Natural killer cell (primary cell): ENCODE measurements at regions not wholly inside any gene's neighbourhood (a gene's known extent, or its start where the extent isn't known, plus 50 kb on each side); places are given as distances from the start of the nearest gene placed in this dataset.

ENCODE experiments used
- ATAC-seq, 3 donors: fragments of 150-1000 bp in 2 of 3; fragments of 200-7000 bp in 1 of 3; cut with Tn5 transposase; 1 replicate in 1 of 3; 2 replicates in 2 of 3; pipeline ENCODE4 v1.10.0; 2021; ENCODE audit warnings: mild to moderate bottlenecking in 2 of 3, moderate library complexity in 2 of 3
- DNase-seq, 2 donors: peaks; one replicate each; pipeline versions ENCODE4 v3.0.0 to v3.0.0-alpha.2; 2013 to 2021; ENCODE audit warnings: mixed read lengths in 1 of 2
- H3K27ac ChIP-seq: one replicate; pipeline ENCODE4 v1.5.1; 2013; ENCODE audit warnings: mild to moderate bottlenecking, low read length
- H3K27me3 ChIP-seq: one replicate; pipeline ENCODE4 v1.6.1; 2013; ENCODE audit warnings: low read length; ENCODE audit not compliant: control insufficient read depth, insufficient read depth
- H3K36me3 ChIP-seq: one replicate; pipeline ENCODE4 v1.6.1; 2013; ENCODE audit warnings: low read length; ENCODE audit not compliant: control insufficient read depth, insufficient read depth
- H3K4me1 ChIP-seq: one replicate; pipeline ENCODE4 v1.6.1; 2013; ENCODE audit warnings: low read length; ENCODE audit not compliant: control insufficient read depth, insufficient read depth
- H3K4me3 ChIP-seq: one replicate; pipeline ENCODE4 v1.5.1; 2013; ENCODE audit warnings: low read length
- H3K9me3 ChIP-seq: one replicate; pipeline ENCODE4 v1.6.1; 2013; ENCODE audit warnings: low read length; ENCODE audit not compliant: control insufficient read depth, insufficient read depth
- H3K27ac Mint-ChIP-seq, 2 donors: one replicate each; pipeline ENCODE4 v1.8.0; 2022; ENCODE audit warnings: mild to moderate bottlenecking in 2 of 2, mixed read lengths in 2 of 2, moderate library complexity in 1 of 2
- H3K27me3 Mint-ChIP-seq, 2 donors: one replicate each; pipeline ENCODE4 v1.8.0; 2022; ENCODE audit warnings: low read depth in 2 of 2, mixed read lengths in 2 of 2
- H3K36me3 Mint-ChIP-seq: one replicate; pipeline ENCODE4 v1.8.0; 2022; ENCODE audit warnings: mixed read lengths
- H3K4me1 Mint-ChIP-seq, 2 donors: one replicate each; pipeline ENCODE4 v1.8.0; 2022; ENCODE audit warnings: mixed read lengths in 2 of 2
- H3K4me3 Mint-ChIP-seq: one replicate; pipeline ENCODE4 v1.8.0; 2022; ENCODE audit warnings: mild to moderate bottlenecking, moderate library complexity, mixed read lengths
- H3K9me3 Mint-ChIP-seq, 2 donors: one replicate each; pipeline ENCODE4 v1.8.0; 2022; ENCODE audit warnings: mixed read lengths in 2 of 2
- CTCF ChIP-seq: fragments of 200-600 bp; IDR thresholded peaks from one replicate; pipeline ENCODE4 v1.8.0; 2022; ENCODE audit warnings: antibody characterized with exemption
- WGBS: methylation state at CpG from one replicate; pipeline ENCODE4 v1.1.7; 2013; ENCODE audit warnings: missing lambda C conversion rate; ENCODE audit not compliant: insufficient coverage; 5-methylcytosine and 5-hydroxymethylcytosine counted together
- intact Hi-C: fragments of 100-400 bp; cut with micrococcal nuclease; formaldehyde crosslinking; loops from one replicate; pipeline ENCODE4 v1.14.2; 2022

GRCh38 chrX:148265829-148266228, 234.6 kb upstream of the AFF2 start:
- H3K9me3 Mint-ChIP-seq: peaks cover 2 to 5% of the 10 kb centered on the region in 2 donors
- no peaks in the 10 kb centered on the region for H3K4me1 ChIP-seq
- H3K4me3 ChIP-seq: no peak overlapping the region
- peaks cover 0 to 2% of the 10 kb centered on the region in 2 donors for H3K27me3 Mint-ChIP-seq
- no peak overlapping the region for H3K4me3 Mint-ChIP-seq
- no peak for ATAC-seq
- intact Hi-C loops: no loop called here
- H3K27ac Mint-ChIP-seq: no peak overlapping the region
- no peak for TF ChIP-seq CTCF
- DNase-seq: no peak
- H3K27me3 ChIP-seq: no peaks in the 10 kb centered on the region
- no peaks in the 10 kb centered on the region for H3K4me1 Mint-ChIP-seq
- no peak overlapping the region for H3K27ac ChIP-seq
- no peaks in the 10 kb centered on the region for H3K9me3 ChIP-seq
- H3K36me3 Mint-ChIP-seq: no peaks in the 10 kb centered on the region
- no peaks in the 10 kb centered on the region for H3K36me3 ChIP-seq

GRCh38 chrX:148268673-148269072, 231.7 kb upstream of the AFF2 start:
- Histone ChIP-seq H3K4me3 (no peak overlapping the region), H3K36me3 (no peaks in the 10 kb centered on the region), H3K27me3 (no peaks in the 10 kb centered on the region), H3K4me1 (no peaks in the 10 kb centered on the region), H3K27ac (no peak overlapping the region), H3K9me3 (no peaks in the 10 kb centered on the region)
- ATAC-seq (no peak), DNase-seq (no peak)
- no CpG with 5 or more reads among the region's 1 CpG for WGBS
- intact Hi-C loops: no loop called here
- H3K9me3 Mint-ChIP-seq: no peaks in the 10 kb centered on the region
- TF ChIP-seq CTCF: no peak
- peaks cover 0 to 2% of the 10 kb centered on the region in 2 donors for H3K27me3 Mint-ChIP-seq
- no peak overlapping the region for H3K27ac Mint-ChIP-seq
- no peak overlapping the region for H3K4me3 Mint-ChIP-seq
- H3K4me1 Mint-ChIP-seq: no peaks in the 10 kb centered on the region
- H3K36me3 Mint-ChIP-seq: no peaks in the 10 kb centered on the region

- Mint-ChIP-seq H3K4me3 (no peak overlapping the region), H3K36me3 (no peaks in the 10 kb centered on the region), H3K4me1 (no peaks in the 10 kb centered on the region), H3K9me3 (no peaks in the 10 kb centered on the region), H3K27ac (no peak overlapping the region), H3K27me3 (peaks cover 0 to 2% of the 10 kb centered on the region in 2 donors)
- intact Hi-C loops: no loop called here
- Histone ChIP-seq H3K9me3 (no peaks in the 10 kb centered on the region), H3K36me3 (no peaks in the 10 kb centered on the region), H3K4me3 (no peak overlapping the region), H3K27ac (no peak overlapping the region), H3K4me1 (no peaks in the 10 kb centered on the region), H3K27me3 (no peaks in the 10 kb centered on the region)
- ATAC-seq (no peak), DNase-seq (no peak)
- TF ChIP-seq CTCF: no peak
- 91% methylated on average over 3 of the region's 3 CpGs for WGBS
Observed at GRCh38 chrX:148269513-148269912, 230.9 kb upstream of the AFF2 start.

- Histone ChIP-seq H3K4me1 (no peaks in the 10 kb centered on the region), H3K36me3 (no peaks in the 10 kb centered on the region), H3K4me3 (no peak overlapping the region), H3K27me3 (no peaks in the 10 kb centered on the region), H3K9me3 (no peaks in the 10 kb centered on the region), H3K27ac (no peak overlapping the region)
- H3K27ac Mint-ChIP-seq: no peak overlapping the region
- TF ChIP-seq CTCF: no peak
- H3K4me3 Mint-ChIP-seq: no peak overlapping the region
- H3K27me3 Mint-ChIP-seq: no peaks in the 10 kb centered on the region
- peak in 1 of 2 donors; percentile 40 for DNase-seq
- no peaks in the 10 kb centered on the region for H3K36me3 Mint-ChIP-seq
- intact Hi-C loops: no loop called here
- no peaks in the 10 kb centered on the region for H3K4me1 Mint-ChIP-seq
- H3K9me3 Mint-ChIP-seq: no peaks in the 10 kb centered on the region
- peak in 2 of 3 donors; percentile 21 to 45 for ATAC-seq
- WGBS: no CpG with 5 or more reads among the region's 2 CpGs
Observed at GRCh38 chrX:148270499-148270898, 229.9 kb upstream of the AFF2 start.
